ENCODE measurements at regions not wholly inside any gene's neighbourhood (a gene's known extent, or its start where the extent isn't known, plus 50 kb on each side); places are given as distances from the start of the nearest gene placed in this dataset.

- H3K27ac ChIP-seq: peak overlapping the region; percentile 84
- H3K27me3 ChIP-seq: no peaks in the 10 kb centered on the region
- peaks cover 88% of the 10 kb centered on the region for H3K4me1 ChIP-seq
- no peak overlapping the region for H3K4me3 ChIP-seq
- DNase-seq (ENCODE audit: extremely low spot score in 2 of 2): no peak
- no peaks in the 10 kb centered on the region for H3K9me3 ChIP-seq
- H3K36me3 ChIP-seq: no peaks in the 10 kb centered on the region
- intact Hi-C loops (cut with DNase I): no loop called here
- TF ChIP-seq POLR2A (IDR thresholded peaks at IDR 0.05) (no peak), CTCF (IDR thresholded peaks at IDR 0.05) (no peak)
These were observed 253.9 kb downstream of the SEC14L1 start for GRCh38 chr17:77394540-77395295.

- TF ChIP-seq CTCF (IDR thresholded peaks at IDR 0.05) (no peak), POLR2AphosphoS5 (IDR thresholded peaks at IDR 0.05; ENCODE audit: insufficient read depth in 1 of 2, low read depth in 1 of 2) (no peak), POLR2A (IDR thresholded peaks at IDR 0.05) (no peak)
- Histone ChIP-seq H3K36me3 (no peaks in the 10 kb centered on the region), H3K27me3 (no peaks in the 10 kb centered on the region), H3K9me3 (no peaks in the 10 kb centered on the region), H3K27ac (no peak overlapping the region), H3K4me3 (no peak overlapping the region), H3K4me1 (peaks cover 91% of the 10 kb centered on the region)
- intact Hi-C loops (cut with DNase I): no loop called here
- no peak for DNase-seq (ENCODE audit: extremely low spot score in 2 of 2)
These were observed 254.8 kb downstream of the SEC14L1 start for GRCh38 chr17:77395501-77396048.

GRCh38 chr17:77396610-77397009, 255.8 kb downstream of the SEC14L1 start:
- H3K36me3 ChIP-seq: no peaks in the 10 kb centered on the region
- TF ChIP-seq POLR2A (IDR thresholded peaks at IDR 0.05) (no peak), POLR2AphosphoS5 (IDR thresholded peaks at IDR 0.05; ENCODE audit: insufficient read depth in 1 of 2, low read depth in 1 of 2) (no peak), CTCF (IDR thresholded peaks at IDR 0.05) (no peak)
- H3K9me3 ChIP-seq: no peaks in the 10 kb centered on the region
- no peaks in the 10 kb centered on the region for H3K27me3 ChIP-seq
- intact Hi-C loops (cut with DNase I): no loop called here
- no peak overlapping the region for H3K4me3 ChIP-seq
- H3K27ac ChIP-seq: no peak overlapping the region
- H3K4me1 ChIP-seq: peaks cover 88% of the 10 kb centered on the region
- DNase-seq (ENCODE audit: extremely low spot score in 2 of 2): no peak

GRCh38 chr17:77398274-77398673, 257.5 kb downstream of the SEC14L1 start:
- peaks cover 79% of the 10 kb centered on the region for H3K4me1 ChIP-seq

More at GRCh38 chr17:77398274-77398673, 257.5 kb downstream of the SEC14L1 start:
- DNase-seq (ENCODE audit: extremely low spot score in 2 of 2): no peak
- Histone ChIP-seq H3K27me3 (no peaks in the 10 kb centered on the region), H3K4me3 (no peak overlapping the region), H3K27ac (no peak overlapping the region), H3K36me3 (peaks cover 0 to 12% of the 10 kb centered on the region in 2 donors), H3K9me3 (no peaks in the 10 kb centered on the region)
- intact Hi-C loops (cut with DNase I): no loop called here
- TF ChIP-seq CTCF (IDR thresholded peaks at IDR 0.05) (no peak), POLR2A (IDR thresholded peaks at IDR 0.05) (no peak), POLR2AphosphoS5 (IDR thresholded peaks at IDR 0.05; ENCODE audit: insufficient read depth in 1 of 2, low read depth in 1 of 2) (no peak)

Measured in vagina (tissue), 2 donors.